T47D (cell line): ENCODE measurements at regions not wholly inside any gene's neighbourhood (a gene's known extent, or its start where the extent isn't known, plus 50 kb on each side); places are given as distances from the start of the nearest gene placed in this dataset.
A peak's percentile ranks its signal among the peaks of the same experiment; 100 is the strongest.

ENCODE experiments used
- DNase-seq, 2 experiments: peaks; one replicate each; pipeline versions ENCODE4 v3.0.0 to v3.0.0-alpha.2; 2011 to 2012; ENCODE audit warnings: low read depth in 1 of 2, low spot score in 1 of 2
- JUND ChIP-seq: IDR thresholded peaks from 2 replicates; pipeline ENCODE4 v1.6.1; 2012; ENCODE audit warnings: low read depth
- in situ Hi-C: cut with HindIII; loops from 2 replicates; pipeline ENCODE4 v1.10.0; 2016; ENCODE audit warnings: low sequenced_read_pairs, low pct_unique_long_range_greater_than_20kb

- no peak for DNase-seq
- no peak for TF ChIP-seq JUND
- in situ Hi-C loops, result no loop called here
These were observed 215.5 kb downstream of the SNX18 start for GRCh38 chr5:54733101-54733500.

- in situ Hi-C loops, result no loop called here
- no peak for DNase-seq
- no peak for TF ChIP-seq JUND
These were observed 214.5 kb downstream of the SNX18 start for GRCh38 chr5:54732108-54732507.

- no peak for DNase-seq
- in situ Hi-C loops, result no loop called here
- TF ChIP-seq JUND, result no peak
These were observed 211.0 kb downstream of the SNX18 start for GRCh38 chr5:54728588-54728915.

- in situ Hi-C loops, result no loop called here
- peak in 1 of 2 experiments; percentile 60 for DNase-seq
- TF ChIP-seq JUND, result no peak
These were observed 210.5 kb downstream of the SNX18 start for GRCh38 chr5:54727874-54728587.

GRCh38 chr5:54725391-54726280, 208.1 kb downstream of the SNX18 start:
- no peak for DNase-seq
- in situ Hi-C loops, result no loop called here
- no peak for TF ChIP-seq JUND

- TF ChIP-seq JUND, result no peak
- no peak for DNase-seq
- in situ Hi-C loops, result no loop called here
These were observed 205.4 kb downstream of the SNX18 start for GRCh38 chr5:54722846-54723433.

GRCh38 chr5:54721951-54722654, 204.5 kb downstream of the SNX18 start:
- no peak for DNase-seq
- no peak for TF ChIP-seq JUND
- in situ Hi-C loops, result no loop called here

GRCh38 chr5:54721116-54721515, 203.6 kb downstream of the SNX18 start:
- in situ Hi-C loops, result no loop called here
- no peak for DNase-seq
- TF ChIP-seq JUND, result no peak

- in situ Hi-C loops, result no loop called here
- TF ChIP-seq JUND, result no peak
- DNase-seq, result no peak
These were observed 202.8 kb downstream of the SNX18 start for GRCh38 chr5:54720341-54720740.

GRCh38 chr5:54719384-54720283, 202.1 kb downstream of the SNX18 start:
- DNase-seq, result no peak
- TF ChIP-seq JUND, result no peak
- in situ Hi-C loops, result no loop called here

GRCh38 chr5:54718656-54719055, 201.1 kb downstream of the SNX18 start:
- no peak for TF ChIP-seq JUND
- DNase-seq, result no peak
- in situ Hi-C loops, result no loop called here

- no peak for TF ChIP-seq JUND
- in situ Hi-C loops, result no loop called here
- DNase-seq, result no peak
These were observed 200.3 kb downstream of the SNX18 start for GRCh38 chr5:54717870-54718269.
